Renal cortex interstitium (tissue), 11 donors: ENCODE measurements at regions not wholly inside any gene's neighbourhood (a gene's known extent, or its start where the extent isn't known, plus 50 kb on each side); places are given as distances from the start of the nearest gene placed in this dataset.
A peak's percentile ranks its signal among the peaks of the same experiment; 100 is the strongest.
"Not testable (repeated sequence)": the region's sequence is repeated elsewhere in the genome, so short reads cannot be mapped to it uniquely, and the experiment has no call there.

Experiments
- DNase-seq, 11 donors: peaks; one replicate each; pipeline ENCODE4 v3.0.0-alpha.2; 2013; ENCODE audit warnings: low read depth in 9 of 11, low spot score in 4 of 11; ENCODE audit errors: extremely low read depth in 1 of 11

DNA sequence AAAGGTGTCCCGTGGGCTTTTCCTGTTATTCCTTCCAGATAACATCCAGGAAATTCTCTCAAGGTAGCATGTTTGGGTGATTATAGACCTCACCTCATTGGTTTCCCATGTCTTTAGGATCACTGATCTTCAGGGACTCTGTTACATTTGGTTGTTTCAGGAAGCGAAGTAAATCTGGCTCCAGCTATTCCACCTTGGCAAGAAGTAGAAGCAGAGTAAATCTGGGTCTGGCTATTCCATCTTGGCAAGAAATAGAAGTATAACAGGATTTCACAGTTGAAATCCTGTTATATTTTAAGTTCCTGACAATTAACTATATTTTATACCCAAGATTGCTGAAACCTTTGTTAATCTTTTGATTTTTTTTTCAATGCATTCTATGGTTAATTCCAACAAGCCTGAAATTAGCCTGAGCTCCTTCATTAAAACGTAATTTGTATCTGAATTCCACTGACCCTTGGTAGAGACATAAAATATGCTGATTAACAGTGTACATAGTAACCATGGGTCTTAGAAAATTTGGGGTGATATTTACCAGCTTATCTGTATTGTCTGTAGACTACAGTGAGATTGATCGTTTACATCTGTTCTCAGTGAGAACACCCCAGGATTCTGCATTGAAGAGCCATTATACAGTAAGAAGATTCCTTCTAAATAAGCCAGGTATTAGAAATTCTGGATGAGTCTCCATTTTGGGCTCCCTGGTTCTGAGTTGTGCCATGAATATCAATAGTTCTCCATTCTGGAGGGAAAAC, 267.6 kb upstream of the SLITRK6 start:
- no peak for DNase-seq

DNA sequence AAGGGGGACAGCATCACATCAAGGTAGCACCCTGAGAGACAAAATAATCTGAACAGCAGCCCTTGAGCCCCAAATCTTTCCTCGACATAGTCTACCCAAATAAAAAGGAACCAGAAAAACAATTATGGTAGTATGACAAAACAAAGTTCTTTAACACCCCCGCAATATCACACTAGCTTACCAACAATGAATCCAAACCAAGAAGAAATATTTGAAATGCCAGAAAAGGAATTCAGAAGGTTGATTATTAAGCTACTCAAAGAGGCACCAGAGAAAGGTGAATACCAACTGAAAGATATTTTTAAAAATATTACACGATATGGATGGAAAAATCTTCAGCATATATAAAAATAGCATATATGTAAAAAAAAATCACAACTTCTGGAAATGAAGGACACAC, 252.9 kb upstream of the SLITRK6 start:
- DNase-seq: no peak

DNA sequence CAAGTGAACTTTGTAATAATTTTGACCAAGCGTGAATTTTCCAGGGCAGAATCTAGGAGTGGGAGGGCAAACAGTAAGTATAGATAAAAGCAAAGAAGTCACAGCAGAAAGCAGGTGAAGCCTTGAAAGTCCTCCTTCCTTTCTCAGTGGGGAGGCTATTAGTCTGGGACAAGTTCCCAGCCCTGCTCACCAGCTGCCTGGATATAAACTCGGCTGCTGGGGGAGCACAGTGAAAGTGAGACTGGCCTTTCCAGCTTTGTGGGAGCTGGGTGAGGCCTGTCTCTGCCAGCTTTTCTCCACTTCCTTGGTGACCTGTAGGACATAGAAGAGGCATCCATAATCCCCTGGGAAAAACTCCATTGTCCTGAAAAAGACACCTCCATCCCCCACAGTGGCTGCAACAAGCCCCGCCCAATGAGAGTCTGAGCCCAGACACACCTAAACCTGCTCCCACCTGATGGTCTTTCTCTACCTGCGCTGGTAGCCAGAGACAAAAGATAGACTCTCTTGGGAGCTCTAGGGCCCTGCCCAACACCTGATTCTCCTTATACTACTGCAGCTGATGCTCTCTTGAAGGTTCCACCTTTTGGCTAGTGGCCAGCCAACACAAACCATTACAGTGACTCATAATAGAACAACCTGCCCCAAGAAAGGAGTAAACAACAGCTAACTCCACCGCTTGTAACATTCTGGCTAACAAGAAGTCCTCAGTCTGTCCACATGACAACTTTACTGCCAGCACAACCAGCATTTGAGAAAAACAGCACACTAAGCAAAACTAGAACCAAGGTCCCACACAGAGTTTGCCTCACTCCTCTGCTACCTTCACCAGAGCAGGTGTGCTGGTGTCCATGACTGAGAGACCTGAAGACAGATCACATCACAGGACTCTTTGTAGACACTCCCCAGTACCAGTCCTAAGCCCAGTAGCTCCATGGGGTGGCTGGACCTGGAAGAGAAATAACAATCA, 252.2 kb upstream of the SLITRK6 start:
- no peak for DNase-seq

DNA sequence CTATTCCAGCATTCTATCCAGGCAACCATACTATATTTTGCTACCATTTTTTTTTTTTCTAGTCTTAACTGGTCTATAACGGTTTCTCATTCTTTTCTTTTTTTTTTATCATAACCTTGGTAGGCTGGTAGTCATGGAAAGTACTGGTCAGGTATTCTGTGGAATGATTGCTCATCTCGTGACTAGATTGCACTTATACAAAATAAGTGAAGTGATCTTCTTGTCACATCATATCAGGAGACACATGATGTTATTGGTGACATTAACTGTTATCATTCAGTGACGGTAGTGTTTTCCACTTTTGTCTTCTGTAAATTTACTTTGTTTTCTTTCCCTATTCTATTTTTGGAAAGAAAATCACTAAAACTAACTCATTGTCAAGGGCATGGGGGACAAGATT, 239.3 kb upstream of the SLITRK6 start:
- DNase-seq: no peak

DNA sequence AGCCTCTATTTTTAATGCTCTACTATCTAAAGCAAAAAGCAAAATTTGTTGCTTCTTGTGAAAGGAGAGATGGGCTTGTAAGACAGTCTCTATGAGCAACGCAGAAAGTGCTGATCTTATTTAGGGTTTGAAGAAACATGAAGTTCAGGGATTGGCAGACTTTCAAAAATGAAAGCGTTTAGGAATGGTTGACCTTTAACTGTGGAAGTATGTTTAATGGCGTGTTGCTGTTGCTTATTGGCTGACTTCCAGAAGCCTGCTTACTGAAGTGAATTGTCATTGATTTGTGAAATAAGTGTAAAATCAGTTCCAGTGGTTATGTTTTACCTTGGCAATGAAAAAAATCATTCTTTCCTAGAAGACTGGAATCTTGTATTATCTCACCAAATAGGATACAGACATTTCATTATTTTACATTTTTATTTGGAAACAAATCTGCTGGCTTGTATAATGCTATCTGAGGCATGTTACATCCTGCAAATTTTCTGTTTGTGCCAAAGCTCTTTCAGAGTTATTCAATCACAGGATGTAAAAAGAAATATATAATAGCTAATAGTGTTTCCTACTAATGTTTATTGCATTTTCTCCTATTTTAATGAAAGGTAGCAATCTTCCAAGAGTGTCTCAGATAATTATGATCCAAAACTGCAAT, 221.3 kb upstream of the SLITRK6 start:
- DNase-seq: peak; percentile 28 to 76 (median 44)

DNA sequence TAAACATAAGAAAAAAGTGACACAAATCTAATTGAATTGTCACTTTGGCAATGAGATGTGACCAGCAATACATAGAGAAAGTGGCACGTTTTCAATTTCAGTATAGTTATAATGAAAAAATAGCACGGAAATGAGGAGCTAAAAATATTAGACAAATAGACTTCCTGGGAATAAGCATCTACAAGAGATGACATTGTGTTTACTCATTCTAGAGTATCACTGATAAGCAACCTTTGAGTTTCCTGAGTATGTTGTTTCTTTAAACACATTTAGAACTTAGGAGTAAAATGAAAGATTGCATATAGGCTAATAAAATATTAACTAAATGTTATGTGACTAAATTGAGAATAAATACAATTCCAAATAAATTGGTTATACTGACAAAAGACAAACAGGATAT, 207.1 kb upstream of the SLITRK6 start:
- DNase-seq: no peak

DNA sequence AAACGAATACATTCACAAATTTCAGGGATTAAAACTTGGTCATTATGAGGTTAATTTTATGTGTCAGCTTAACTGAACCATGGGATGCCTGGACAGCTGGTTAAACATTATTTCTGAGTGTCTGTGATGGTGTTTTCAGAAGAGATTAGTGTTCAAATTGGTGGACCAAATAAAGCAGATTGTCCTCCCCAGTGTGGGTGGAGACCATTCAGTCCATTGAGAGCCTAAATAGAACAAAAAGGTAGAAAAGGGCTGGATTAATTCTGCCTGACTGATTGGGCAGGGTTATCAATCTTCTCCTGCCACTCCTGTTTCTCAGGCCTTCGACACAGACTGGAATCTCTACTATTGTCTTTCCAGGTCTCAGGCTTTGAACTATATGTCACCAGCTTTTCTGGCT, 203.8 kb upstream of the SLITRK6 start:
- DNase-seq: peak in 1 of 11 donors; percentile 3

DNA sequence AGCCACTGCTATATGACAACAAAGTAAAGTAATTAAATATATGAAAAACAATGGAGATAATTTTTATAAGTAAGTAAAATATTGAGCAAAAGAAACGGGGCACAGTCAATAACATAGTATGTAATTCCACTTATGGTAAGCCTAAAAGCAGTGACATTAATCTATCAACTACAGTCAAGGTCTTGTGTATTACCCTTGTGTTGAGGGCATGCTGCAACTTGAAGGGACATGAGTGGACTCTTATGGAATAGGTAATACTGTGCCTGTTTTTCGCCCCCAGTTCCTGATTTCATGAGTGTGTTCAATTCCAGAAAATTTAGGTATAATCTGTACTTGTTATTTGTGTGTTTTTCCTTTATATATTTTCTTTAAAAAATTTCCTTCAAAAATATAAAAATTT, 201.3 kb upstream of the SLITRK6 start:
- no peak for DNase-seq

DNA sequence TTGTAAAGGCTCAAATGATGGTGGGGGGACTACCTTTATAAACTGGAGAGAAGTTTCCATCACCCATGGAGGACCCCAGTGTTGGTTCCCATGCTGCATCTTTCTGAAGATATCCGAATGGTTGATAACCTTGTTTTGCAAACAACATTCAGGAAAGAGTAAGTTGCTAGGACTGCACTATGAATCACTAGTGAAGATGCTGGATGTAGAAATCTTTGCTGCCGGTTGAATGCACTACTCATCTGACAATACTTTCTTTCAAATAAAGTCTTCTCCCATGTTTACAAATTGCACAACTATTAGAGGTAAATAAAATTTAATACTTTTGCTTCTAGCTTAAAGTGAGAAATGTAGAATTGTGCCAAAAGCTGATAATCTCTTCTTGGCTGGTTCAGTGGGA, 198.4 kb upstream of the SLITRK6 start:
- no peak for DNase-seq

DNA sequence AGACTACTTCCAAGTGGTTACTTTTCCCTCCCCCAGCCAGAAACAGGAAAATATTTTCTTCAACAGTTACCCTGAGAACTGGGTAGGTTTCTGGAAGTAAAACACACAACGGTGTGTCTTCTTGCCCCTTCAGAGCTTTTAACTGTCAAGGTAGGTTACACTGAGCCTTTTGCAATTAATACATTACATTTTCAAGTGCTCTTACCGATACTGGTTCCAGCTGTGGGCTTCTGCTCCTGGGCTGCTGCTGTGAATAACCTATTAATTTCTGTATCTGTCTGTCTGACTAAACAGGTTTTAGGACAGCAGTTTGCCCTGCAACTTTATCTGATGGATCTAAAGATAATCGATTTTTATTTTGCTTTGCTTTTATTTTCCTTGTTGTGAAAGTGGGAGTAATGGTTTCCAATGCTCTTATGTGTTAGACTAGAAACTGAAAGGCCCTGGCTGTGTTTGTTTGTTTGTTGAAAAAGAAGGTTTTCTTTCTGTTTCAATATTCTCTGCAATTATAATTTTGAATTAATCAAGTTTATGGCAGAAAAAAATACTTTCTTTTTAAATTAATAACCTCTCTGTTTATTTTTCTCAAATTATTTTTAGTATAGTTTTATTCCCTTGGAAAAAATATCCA, 196.7 kb upstream of the SLITRK6 start:
- no peak for DNase-seq

DNA sequence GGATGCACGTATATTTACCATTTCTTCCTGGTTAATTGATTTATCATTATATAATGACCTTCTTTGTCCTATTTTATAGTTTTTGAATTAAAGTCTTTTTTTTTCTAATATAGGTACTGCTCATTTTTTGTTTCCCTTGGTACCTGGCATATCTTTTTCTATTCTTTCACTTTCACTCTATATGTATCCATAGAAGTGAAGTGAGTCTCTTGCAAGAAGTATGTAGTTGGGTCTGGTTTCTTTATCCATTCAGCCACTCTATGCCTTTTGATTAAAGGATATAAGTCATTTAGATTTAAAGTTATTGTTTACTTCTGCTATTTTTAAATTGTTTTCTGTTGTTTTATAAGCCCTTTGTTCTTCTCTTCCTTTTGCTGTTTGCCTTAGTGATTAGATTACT, 194.3 kb upstream of the SLITRK6 start:
- no peak for DNase-seq

DNA sequence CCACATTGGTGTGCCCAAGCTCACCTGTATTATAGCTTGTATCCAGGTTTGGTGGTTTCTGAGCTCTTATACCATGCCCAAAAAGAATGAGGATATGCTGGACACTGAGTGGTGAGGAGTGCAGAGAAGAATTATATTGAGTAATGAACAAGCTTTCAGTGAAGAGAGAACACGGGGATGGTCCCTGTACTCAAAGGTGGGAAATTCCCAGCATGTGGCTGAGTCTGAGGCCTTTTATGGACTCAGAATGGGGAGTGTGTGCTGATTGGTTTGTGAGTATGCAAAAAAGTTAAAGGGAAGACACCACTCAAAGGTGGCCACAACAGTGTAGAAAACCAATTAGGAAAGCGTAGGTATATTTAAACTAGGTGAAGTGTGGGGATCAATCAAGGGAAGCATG, 191.2 kb upstream of the SLITRK6 start:
- no peak for DNase-seq

DNA sequence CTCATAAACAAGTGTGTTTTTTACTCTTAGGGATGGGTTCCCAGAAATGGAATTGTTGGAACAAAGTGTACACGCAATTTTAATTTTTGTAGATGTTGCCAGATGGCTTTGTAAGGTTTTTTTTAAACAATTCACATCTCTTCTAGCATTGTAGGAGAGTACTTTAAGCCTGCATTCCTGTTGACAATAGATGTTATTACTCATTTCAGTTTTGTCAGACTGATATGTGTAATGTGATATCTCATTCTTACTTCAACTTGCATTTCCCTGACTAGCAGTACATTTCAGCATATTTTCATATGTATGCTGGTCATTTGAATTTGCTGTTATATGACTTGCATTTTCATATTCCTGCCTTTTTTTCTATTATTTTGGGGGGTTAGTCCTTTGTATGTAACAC, 186.6 kb upstream of the SLITRK6 start:
- no peak for DNase-seq

DNA sequence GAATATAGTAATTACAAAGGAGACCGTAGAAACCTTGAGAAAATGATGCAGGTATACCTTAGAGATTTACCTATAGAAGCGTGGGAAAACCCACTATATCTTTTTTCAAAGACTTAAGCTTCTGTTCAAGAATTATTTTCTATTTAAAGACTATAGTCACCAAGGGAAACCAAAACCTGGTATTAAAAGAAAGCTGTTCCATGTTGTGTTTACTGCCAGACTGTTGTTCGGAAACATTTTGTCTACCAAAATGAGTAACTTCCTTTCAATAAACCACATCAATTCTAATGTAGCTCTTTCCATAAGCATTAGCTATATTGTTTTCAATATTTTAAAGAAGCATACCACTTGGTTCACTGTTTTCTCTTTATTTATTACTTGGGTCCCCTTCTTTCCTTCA, 182.9 kb upstream of the SLITRK6 start:
- no peak for DNase-seq

DNA sequence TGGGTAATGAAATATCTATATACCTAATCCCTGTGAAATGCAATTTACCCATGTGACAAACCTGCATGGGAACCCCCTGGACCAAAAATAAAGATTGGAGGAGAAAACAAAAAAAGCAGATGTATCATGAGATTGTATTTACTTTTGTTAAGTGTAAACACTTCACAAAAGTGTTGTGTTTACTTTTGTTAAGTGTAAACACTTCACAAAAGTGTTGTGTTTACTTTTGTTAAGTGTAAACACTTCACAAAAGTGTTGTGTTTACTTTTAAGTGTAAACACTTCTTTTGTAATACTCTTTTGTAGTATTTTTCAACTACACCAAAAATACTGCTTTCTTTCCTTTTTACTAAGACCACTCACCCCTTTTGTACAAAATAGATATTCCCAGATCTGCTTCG, 181.2 kb upstream of the SLITRK6 start:
- not testable (repeated sequence) for DNase-seq

DNA sequence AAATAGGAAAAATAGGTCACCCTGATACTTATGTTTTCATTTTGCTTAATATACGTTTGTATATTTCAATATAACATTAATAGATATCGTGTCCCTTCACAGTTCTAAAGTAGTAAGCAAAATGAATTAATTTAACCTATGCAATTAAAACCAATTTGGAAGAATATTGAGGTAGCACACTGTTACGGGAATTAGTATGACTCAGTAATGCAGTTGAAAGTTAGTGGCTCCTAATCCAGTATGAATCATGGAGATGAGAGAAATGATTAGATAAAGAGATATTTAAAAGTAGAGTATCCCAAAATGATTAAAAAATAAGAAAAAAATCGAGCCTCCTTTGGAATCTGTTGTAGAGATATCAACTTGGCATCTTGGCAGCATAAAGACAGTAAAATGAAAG, 177.0 kb upstream of the SLITRK6 start:
- no peak for DNase-seq

DNA sequence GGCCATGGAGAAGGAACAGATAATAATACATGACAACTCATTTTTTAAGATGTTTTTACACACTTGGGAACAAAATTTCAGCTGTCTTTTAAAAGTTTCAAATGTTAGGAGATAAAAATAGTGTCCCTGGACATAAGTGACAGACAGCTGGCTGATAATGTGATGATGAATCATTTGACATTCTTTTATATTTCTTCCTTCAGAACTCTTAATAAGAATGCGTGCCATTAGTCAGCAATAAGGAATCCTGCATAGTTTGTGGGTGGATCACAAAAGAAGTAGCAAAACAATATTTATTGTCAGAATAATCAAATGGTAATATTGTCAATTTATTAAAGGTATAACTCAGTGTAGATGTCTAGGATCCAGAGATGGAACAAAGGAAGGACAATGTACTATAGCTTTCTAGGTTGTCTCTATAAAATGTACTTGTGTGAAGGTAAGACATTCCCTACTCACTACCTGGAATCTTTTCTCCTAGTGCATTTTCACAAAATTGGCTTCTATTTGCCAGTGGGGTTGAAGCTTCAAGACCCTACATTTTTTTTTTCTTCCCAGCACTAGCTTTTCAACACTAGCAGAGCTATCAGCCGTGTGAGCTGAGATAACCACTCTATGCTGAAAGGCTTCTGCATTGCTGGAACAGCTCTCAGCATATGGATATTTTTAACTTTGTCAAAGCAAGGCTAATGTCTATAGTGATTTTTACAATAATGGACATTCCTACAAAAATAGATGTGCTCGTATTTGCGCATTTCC, 175.6 kb upstream of the SLITRK6 start:
- DNase-seq: no peak

DNA sequence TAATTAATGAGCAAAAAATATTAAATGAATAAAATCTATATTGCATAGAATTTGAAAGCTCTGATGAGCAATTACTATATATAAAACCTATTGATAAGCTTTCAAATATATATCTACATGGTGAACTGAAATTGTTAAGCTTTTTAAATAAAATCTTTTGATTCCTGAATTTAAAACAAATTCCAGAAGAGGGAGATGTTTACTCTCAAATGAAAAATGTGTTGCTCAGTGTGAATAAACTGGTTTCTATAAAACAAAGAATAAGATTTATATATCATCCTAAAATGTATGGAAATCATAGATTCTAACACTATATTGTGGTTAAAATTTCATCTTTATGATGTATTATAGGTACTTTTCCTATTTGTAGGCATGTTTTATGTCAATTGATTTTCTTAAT, 171.5 kb upstream of the SLITRK6 start:
- peak in 1 of 11 donors; percentile 1 for DNase-seq

DNA sequence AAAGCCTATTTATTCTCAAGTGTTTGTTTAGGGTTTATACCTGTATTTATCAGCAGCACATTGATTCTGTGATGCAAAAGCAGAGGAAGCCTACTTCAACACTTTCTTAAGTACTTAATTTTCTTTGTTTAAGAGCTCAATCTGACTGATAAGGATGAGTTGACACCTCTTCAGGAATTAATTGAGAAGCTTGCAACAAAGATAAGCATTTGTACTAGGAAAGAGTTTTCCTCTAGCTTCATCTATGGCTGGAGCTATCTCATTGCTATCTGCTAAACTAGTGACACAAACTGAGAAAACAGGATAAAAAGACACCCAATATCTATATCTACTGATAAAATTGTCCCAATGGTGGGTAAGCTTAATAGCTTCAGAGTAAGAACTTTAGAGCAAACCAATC, 170.1 kb upstream of the SLITRK6 start:
- no peak for DNase-seq
